GM19463 (cell line): ENCODE measurements at regions not wholly inside any gene's neighbourhood (a gene's known extent, or its start where the extent isn't known, plus 50 kb on each side); places are given as distances from the start of the nearest gene placed in this dataset.
"Not testable (repeated sequence)": the region's sequence is repeated elsewhere in the genome, so short reads cannot be mapped to it uniquely, and the experiment has no call there.

Source experiments
- ATAC-seq: cut with Tn5 transposase; IDR thresholded peaks from one replicate; pipeline ENCODE4 v1.9.1; 2021; ENCODE audit warnings: mild to moderate bottlenecking, moderate library complexity; ENCODE audit not compliant: unreplicated experiment

DNA sequence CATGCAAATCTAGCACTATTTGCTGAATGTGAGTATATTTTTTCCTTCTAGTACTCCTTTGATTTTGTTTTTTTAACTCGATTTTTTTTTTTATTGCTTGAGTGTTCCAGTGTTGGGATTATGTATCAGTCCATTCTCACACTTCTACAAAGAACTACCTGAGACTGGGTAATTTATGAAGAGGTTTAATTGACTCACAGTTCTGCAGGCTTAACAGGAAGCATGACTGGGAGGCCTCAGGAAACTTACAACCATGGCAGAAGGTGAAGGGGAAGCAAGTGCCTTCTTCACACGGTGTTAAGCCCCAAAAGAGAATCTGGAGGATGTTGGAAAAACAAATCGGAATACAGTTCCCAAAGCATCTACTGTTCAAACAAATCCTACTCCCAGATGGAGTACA, 69.1 kb downstream of the ZNF518B start:
- not testable (repeated sequence) for ATAC-seq

DNA sequence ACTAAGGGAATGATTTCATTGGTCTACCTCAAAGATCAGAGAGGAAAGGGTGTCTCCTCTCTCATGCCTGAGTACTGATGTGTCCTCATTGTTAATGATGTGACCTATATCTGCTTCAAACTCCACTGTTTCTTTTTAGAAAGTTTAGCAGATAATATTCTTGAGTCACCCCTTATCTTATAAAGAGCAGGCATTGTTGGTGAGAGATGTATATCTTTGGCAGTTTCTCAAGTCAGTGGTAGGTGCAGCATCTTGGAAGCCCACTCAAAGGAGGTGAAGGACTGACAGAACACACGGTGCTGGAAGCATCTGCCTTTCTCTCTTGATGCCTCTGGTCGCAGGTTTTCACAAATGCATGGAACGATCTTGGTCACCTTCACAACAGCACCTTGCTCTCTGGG, 71.2 kb downstream of the ZNF518B start:
- no peak for ATAC-seq

- ATAC-seq, result no peak
Observed at GRCh38 chr4:10384974-10385373, 72.3 kb downstream of the ZNF518B start.

DNA sequence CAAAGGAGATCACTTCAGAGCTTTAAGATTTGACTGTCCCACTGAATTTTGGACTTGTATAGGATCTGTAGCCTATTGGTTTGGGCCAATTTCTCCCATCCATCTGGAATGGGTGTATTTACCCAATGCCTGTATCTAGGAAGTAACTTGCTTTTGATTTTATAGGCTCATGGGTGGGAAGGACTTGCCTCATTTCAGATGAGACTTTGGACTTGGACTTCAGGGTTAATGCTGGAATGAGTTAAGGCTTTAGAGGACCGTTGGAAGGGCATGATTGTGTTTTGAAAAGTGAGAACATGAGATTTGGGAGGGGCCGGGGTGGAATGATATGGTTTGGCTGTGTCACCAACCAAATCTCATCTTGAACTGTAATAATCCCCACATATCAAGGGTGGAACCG, 73.8 kb downstream of the ZNF518B start:
- no peak for ATAC-seq

- ATAC-seq, result not testable (repeated sequence)
Observed at GRCh38 chr4:10382171-10382570, 75.1 kb downstream of the ZNF518B start.

GRCh38 chr4:10381146-10381545, 76.1 kb downstream of the ZNF518B start:
- no peak for ATAC-seq

DNA sequence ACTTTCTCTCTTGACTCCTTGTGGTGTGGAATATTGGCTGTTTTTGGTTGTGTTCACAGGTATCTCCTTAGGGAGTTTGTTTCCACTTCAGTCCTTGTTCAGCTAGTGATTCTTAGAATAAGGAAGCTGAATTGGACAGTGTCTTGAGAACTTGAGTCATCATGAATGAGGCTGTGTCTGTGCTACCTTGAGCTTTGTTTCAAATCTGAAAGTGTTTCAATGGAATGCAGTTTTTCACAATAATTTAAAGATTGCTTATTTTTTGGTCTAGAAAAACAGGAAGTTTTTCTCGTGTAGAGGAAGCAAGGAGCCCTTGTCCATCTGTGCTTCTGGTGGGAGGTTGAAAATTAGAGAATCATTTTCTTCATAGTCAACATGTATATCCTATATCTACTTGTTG, 76.5 kb downstream of the ZNF518B start:
- ATAC-seq, result no peak

DNA sequence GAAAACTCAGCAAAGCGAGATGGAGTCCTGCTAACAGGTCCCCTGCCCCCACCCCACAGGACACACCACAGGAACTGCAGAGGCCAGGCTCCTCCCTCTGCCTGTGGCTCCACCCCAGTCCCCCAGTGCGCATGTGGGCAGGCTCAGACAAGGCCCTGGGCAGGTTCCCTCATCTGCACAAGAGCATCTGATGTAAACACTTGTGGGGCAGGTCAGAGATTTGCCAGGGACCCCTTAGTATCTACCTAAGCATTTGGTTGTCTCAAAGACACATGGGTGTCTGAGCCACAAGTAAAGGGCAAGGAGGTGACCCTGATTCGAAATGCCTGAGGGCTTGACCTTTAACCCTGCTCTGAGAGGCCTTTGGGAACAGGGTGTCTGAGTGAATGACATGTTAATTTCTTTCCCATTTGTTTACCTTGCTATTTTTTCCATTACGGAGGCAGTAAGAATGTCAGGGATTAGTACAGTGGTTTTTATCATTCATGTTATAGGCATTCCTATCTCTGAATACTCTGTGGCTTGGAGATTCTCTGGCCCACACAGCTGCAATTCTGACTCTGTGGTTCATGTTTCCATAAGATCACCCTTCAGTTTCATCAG, 85.3 kb downstream of the ZNF518B start:
- ATAC-seq, result no peak

DNA sequence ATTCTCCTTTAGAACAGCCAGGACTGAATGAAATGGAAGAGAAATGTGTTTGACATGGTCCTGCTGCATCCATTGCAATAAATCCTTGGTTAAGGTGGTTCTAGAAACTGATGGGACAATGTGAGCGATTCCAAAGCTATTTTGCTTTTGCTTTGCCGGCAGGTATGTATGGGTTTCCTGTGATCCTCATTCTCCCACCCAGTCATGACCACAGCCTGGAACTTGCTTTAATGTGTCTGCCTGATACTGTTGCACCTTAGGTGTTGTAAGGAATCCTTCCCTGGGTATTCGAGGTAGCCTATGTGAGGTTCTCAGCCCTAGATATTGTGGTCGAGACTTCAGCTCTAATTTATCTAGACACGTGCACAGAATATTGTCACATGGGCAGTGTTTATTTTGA, 86.1 kb downstream of the ZNF518B start:
- ATAC-seq, result no peak

DNA sequence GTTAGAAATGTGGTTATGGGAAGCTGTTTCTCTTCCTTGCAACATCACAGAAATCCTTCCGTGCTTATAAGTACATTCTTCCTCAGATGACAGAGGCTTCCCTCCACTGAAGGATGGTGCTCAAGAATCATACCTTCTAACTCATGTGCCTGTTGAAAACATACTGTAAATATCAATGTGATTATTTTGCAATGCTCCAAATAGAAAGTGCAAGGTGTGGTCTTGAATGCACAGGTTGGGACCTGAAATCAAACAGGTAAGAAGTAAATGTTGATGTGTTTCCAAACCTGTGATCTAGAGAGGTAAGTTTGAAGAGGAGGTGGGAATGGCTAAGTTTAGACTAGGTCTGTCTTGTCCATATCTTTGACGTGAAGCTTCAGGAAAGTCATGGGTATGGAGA, 87.7 kb downstream of the ZNF518B start:
- ATAC-seq, result no peak

- no peak for ATAC-seq
Observed at GRCh38 chr4:10366628-10367027, 90.6 kb downstream of the ZNF518B start.

DNA sequence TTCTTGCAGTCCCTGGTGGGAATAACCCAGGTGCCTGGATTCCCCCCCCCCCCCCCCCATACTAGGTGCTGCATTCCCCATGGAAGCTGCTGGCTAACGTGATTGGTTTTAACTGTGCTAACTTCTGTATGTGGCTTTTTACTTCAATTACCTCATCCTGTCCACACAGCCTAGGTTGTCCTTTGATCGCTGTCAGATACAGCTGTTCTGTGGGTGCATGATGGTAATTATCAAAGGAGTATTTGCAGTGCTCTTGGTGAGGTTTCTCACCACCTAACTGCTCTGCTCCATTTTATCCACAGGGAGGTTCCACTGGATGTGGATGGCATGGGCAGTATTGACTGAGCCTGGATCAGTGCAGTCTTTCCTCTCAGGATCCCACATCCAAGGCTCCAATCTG, 93.0 kb downstream of the ZNF518B start:
- no peak for ATAC-seq

DNA sequence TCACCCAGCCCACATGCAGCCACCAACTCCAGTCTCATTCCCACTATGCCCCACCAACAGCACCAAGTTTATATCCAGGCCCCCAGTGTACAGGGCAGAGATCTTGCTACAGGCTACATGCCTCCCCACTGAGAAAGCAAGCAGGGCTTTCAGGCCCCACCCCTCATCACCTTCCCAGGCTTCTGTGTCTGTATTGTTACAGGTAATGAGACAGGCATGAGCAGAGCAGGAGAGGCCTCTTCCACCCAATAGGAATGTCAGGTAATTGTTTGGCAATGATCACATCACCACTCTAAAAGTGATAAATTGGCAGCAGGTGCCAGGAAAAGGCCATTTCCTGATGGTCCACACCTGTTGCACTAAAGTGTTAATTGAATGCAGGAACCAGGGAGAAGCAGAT, 102.5 kb downstream of the ZNF518B start:
- ATAC-seq, result no peak

GRCh38 chr4:10354225-10354624, 103.0 kb downstream of the ZNF518B start:
- no peak for ATAC-seq

- no peak for ATAC-seq
Observed at GRCh38 chr4:10353110-10353509, 104.1 kb downstream of the ZNF518B start.

DNA sequence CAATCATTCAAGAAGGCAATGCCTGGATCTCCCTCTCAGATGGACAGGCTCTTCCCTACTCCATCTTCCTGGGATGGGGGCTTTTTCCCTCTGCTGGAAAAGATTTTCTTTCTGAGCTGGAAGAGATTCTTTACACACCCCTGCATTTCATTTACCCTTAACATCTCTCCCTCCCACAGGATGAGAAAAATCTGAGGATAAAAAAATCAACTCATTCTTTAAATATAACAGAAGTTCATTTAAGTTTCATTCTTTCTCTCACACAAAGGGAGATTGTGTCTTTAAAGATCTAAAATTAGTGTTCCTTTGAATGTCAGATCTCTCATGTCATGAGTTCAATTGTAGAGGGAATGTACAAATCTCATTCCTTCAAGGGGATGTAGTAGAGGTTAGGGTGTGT, 109.0 kb downstream of the ZNF518B start:
- no peak for ATAC-seq

- ATAC-seq, result no peak
Observed at GRCh38 chr4:10347815-10348214, 109.4 kb downstream of the ZNF518B start.

DNA sequence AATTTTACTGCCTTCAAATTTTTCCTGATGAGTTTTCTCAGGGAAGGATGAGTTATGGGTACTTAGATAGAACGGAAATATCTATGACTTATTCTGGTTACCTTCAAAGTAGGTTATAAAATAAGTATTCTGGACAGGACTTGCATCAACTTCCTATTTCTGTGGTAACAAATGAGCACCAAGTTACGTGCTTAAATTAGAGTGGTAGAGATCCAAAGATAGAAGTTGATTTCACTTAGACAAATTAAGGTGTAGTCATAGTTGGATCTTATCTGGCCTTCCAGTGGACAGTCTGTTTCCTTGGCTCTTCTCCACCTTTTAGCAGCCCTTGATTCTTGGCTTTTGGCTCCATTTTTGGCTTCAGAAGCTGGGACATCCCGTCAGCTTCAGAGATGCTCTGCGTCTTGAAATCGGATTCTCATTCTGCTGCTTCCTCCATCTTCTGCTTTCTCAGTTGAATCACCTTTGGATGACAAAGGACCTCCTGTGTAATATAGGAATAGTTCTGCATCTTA, 109.9 kb downstream of the ZNF518B start:
- ATAC-seq, result no peak

DNA sequence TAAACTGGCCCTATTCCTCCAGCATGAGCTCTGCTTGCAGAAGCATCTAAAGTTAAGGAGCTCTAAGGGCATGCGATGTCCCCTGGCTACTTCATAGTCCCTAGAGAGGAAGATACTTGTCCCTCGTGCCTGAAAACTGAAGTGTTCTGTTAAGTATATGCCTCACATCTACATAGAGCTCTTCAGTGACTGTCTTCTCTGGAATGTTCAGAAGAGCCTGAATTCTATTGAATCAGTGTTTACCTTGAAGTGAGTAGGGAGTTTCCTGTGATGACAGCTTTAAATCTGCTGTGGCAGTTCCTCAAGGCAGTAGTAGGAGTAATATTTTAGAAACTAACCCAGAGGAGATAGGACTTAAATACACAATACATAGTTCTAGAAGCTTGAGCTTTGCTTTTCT, 111.2 kb downstream of the ZNF518B start:
- no peak for ATAC-seq

- ATAC-seq, result no peak
Observed at GRCh38 chr4:10345381-10345784, 111.8 kb downstream of the ZNF518B start.

GRCh38 chr4:10344824-10345223, 112.4 kb downstream of the ZNF518B start:
- no peak for ATAC-seq

DNA sequence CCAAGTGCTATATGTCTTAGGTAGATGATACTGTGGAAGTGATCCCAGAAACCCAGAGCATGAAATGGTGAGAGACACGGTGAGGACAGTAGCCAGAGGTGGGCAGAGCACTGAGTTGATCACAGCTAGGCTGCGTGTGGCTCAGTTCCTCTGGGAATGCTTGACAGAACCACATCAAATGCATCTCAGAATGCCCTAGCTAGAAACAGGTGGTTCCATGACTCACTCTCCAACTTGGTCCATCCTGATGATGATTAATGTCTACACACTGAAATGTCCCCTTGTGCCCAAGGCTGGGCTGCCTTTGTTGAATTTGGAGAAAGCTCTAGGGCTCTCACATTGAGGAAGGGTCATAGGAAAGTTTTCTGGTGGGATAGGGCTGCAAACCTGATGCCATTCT, 113.6 kb downstream of the ZNF518B start:
- ATAC-seq, result no peak

DNA sequence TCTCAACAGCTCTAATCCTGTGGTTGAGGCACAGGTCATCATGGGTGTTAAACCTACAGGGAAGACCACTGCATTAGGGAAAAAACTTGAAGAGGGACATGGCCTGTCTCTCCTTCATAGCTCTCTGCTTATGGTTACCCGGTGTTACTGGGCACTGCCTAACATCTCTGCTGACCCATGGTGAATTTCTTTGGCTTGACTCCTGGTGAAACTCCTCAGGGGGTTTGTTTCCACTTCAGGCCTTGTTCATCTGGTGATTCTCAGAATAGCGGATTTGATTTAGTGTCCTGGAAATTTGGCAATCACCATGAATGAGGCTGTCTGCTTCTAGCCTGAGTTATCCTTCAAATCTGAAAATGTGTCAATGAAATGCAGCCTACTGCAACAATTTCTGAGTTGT, 114.4 kb downstream of the ZNF518B start:
- ATAC-seq, result no peak
